Kidney (tissue), 13 donors: ENCODE measurements at regions not wholly inside any gene's neighbourhood (a gene's known extent, or its start where the extent isn't known, plus 50 kb on each side); places are given as distances from the start of the nearest gene placed in this dataset.

Experiments
- DNase-seq, 5 donors: peaks; one replicate each; pipeline ENCODE4 v3.0.0-alpha.2; 2013 to 2020
- FAIRE-seq: peaks from 2 replicates; lab custom pipeline; 2012; peaks lifted over from hg19 to GRCh38; lab: Jason Lieb, UNC
- H3K27ac ChIP-seq, 2 donors: one replicate each; pipeline ENCODE4 v1.7.0; 2013; ENCODE audit warnings: low read depth in 2 of 2, low read length in 2 of 2, inconsistent platforms in 1 of 2
- H3K27me3 ChIP-seq: one replicate; pipeline ENCODE4 v1.7.1; 2013; ENCODE audit warnings: low read length, inconsistent platforms; ENCODE audit not compliant: control insufficient read depth, insufficient read depth
- H3K36me3 ChIP-seq, 3 donors: one replicate each; pipeline versions ENCODE4 v1.7.0 to v1.7.1; 2013; ENCODE audit warnings: low read length in 3 of 3, control low read depth in 1 of 3, inconsistent platforms in 1 of 3; ENCODE audit not compliant: insufficient read depth in 3 of 3, control insufficient read depth in 2 of 3
- H3K4me1 ChIP-seq, 3 donors: one replicate each; pipeline versions ENCODE4 v1.7.0 to v1.7.1; 2013; ENCODE audit warnings: low read length in 3 of 3, inconsistent platforms in 1 of 3, low read depth in 1 of 3; ENCODE audit not compliant: control insufficient read depth in 2 of 3, insufficient read depth in 2 of 3
- H3K4me3 ChIP-seq, 3 donors: one replicate each; pipeline versions ENCODE4 v1.7.0 to v1.8.1; 2013; ENCODE audit warnings: low read length in 3 of 3, control low read depth in 1 of 3, inconsistent platforms in 1 of 3
- H3K9ac ChIP-seq, 3 donors: one replicate each; pipeline versions ENCODE4 v1.7.0 to v1.7.1; 2013; ENCODE audit warnings: low read length in 3 of 3, control low read depth in 1 of 3, inconsistent platforms in 1 of 3
- H3K9me3 ChIP-seq, 3 donors: one replicate each; pipeline versions ENCODE4 v1.7.0 to v1.7.1; 2013; ENCODE audit warnings: low read length in 3 of 3, control low read depth in 1 of 3, inconsistent platforms in 1 of 3; ENCODE audit not compliant: control insufficient read depth in 2 of 3, insufficient read depth in 1 of 3
- CTCF ChIP-seq: IDR thresholded peaks from 3 replicates; pipeline ENCODE4 v1.5.1; 2012; ENCODE audit warnings: mild to moderate bottlenecking, moderate library complexity, borderline replicate concordance; ENCODE audit not compliant: insufficient read depth; ENCODE audit errors: extremely low read depth
- intact Hi-C: fragments of 100-400 bp; cut with DNase I; formaldehyde crosslinking; loops from one replicate; pipeline ENCODE4 v1.11.1; 2022
- donor health status: control.
- donor health status: control.
- donor health status: control.
- donor health status: control.
- donor health status: control.
- donor health status: DM: yes; HTN: yes; CAD: no.
- donor health status: Normal renal cell carcinoma (clear cell type).

GRCh38 chr19:42655748-42656147 is 61.0 kb upstream of the CEACAM8 start:
- Histone ChIP-seq H3K4me3 (no peak overlapping the region), H3K9ac (no peak overlapping the region), H3K36me3 (no peaks in the 10 kb centered on the region), H3K27me3 (no peaks in the 10 kb centered on the region), H3K4me1 (no peaks in the 10 kb centered on the region), H3K27ac (no peak overlapping the region), H3K9me3 (peaks cover 0 to 3% (median 2%) of the 10 kb centered on the region in 3 donors)
- no peak for TF ChIP-seq CTCF
- DNase-seq (no peak), FAIRE-seq (no peak)
- intact Hi-C loops, result no loop called here

- FAIRE-seq, result no peak
- Histone ChIP-seq H3K36me3 (no peaks in the 10 kb centered on the region), H3K4me3 (no peak overlapping the region), H3K27me3 (no peaks in the 10 kb centered on the region), H3K4me1 (no peaks in the 10 kb centered on the region), H3K9ac (no peak overlapping the region), H3K27ac (no peak overlapping the region), H3K9me3 (peaks cover 0 to 2% (median 0%) of the 10 kb centered on the region in 3 donors)
- DNase-seq, result no peak
- intact Hi-C loops, result no loop called here
- TF ChIP-seq CTCF, result no peak
These were observed 59.1 kb upstream of the CEACAM8 start for GRCh38 chr19:42653841-42654240.

- H3K9me3 ChIP-seq, result peaks cover 0 to 2% (median 0%) of the 10 kb centered on the region in 3 donors
- no peaks in the 10 kb centered on the region for H3K4me1 ChIP-seq
- DNase-seq (no peak), FAIRE-seq (no peak)
- H3K27ac ChIP-seq, result no peak overlapping the region
- no peak overlapping the region for H3K4me3 ChIP-seq
- H3K27me3 ChIP-seq, result no peaks in the 10 kb centered on the region
- H3K9ac ChIP-seq, result no peak overlapping the region
- no peak for TF ChIP-seq CTCF
- H3K36me3 ChIP-seq, result no peaks in the 10 kb centered on the region
- intact Hi-C loops, result no loop called here
These were observed 57.3 kb upstream of the CEACAM8 start for GRCh38 chr19:42652021-42652420.
